SK-N-SH treated with all-trans-retinoic acid at 6 μM for 48 hours (cell line): ENCODE measurements at regions not wholly inside any gene's neighbourhood (a gene's known extent, or its start where the extent isn't known, plus 50 kb on each side); places are given as distances from the start of the nearest gene placed in this dataset.

Source experiments
- ATAC-seq: fragments of 200-7000 bp; cut with Tn5 transposase; 3 replicates; pipeline ENCODE4 v1.9.1; 2020; ENCODE audit warnings: mild to moderate bottlenecking, moderate library complexity
- ARNTL ChIP-seq: fragments of 450-650 bp; formaldehyde crosslinking; IDR thresholded peaks from 2 replicates; pipeline ENCODE4 v1.5.0; 2020; ENCODE audit warnings: low read depth, mild to moderate bottlenecking, moderate library complexity, borderline replicate concordance
- BACH2 ChIP-seq: fragments of 250-450 bp; sonication (Bioruptor Pico); IDR thresholded peaks from 2 replicates; pipeline ENCODE4 v1.9.0; 2021; ENCODE audit warnings: mild to moderate bottlenecking, borderline replicate concordance
- CREB5 ChIP-seq: fragments of 250-450 bp; sonication (Bioruptor Pico); IDR thresholded peaks from 2 replicates; pipeline ENCODE4 v1.5.1; 2020; ENCODE audit warnings: low read depth, mild to moderate bottlenecking, moderate library complexity
- CSDC2 ChIP-seq: fragments of 250-450 bp; sonication (Bioruptor Pico); IDR thresholded peaks from 2 replicates; pipeline ENCODE4 v1.5.0; 2020; ENCODE audit warnings: mild to moderate bottlenecking, moderate library complexity
- ESRRG ChIP-seq: fragments of 250-450 bp; sonication (Bioruptor Pico); IDR thresholded peaks from 2 replicates; pipeline ENCODE4 v1.6.1; 2021; ENCODE audit warnings: mild to moderate bottlenecking
- GLIS3 ChIP-seq: fragments of 250-450 bp; sonication (Bioruptor Pico); IDR thresholded peaks from 2 replicates; pipeline ENCODE4 v1.5.0; 2020; ENCODE audit warnings: mild to moderate bottlenecking, moderate library complexity
- ISL1 ChIP-seq: fragments of 250-450 bp; sonication (Bioruptor Pico); IDR thresholded peaks from 2 replicates; pipeline ENCODE4 v2.1.2; 2022; ENCODE audit warnings: mild to moderate bottlenecking, moderate library complexity
- PATZ1 ChIP-seq: fragments of 250-450 bp; sonication (Bioruptor Pico); IDR thresholded peaks from 2 replicates; pipeline ENCODE4 v1.8.0; 2020; ENCODE audit warnings: mild to moderate bottlenecking, moderate library complexity, borderline replicate concordance
- POU6F1 ChIP-seq: fragments of 250-450 bp; sonication (Bioruptor Pico); IDR thresholded peaks from 2 replicates; pipeline ENCODE4 v1.8.0; 2021; ENCODE audit warnings: low read depth, mild to moderate bottlenecking, moderate library complexity, borderline replicate concordance
- PPARA ChIP-seq: fragments of 250-450 bp; sonication (Bioruptor Pico); IDR thresholded peaks from 2 replicates; pipeline ENCODE4 v1.5.0; 2020; ENCODE audit warnings: mild to moderate bottlenecking, borderline replicate concordance
- RARB ChIP-seq: fragments of 250-450 bp; sonication (Bioruptor Pico); IDR thresholded peaks from 2 replicates; pipeline ENCODE4 v1.8.0; 2021; ENCODE audit warnings: mild to moderate bottlenecking, moderate library complexity
- SNAI2 ChIP-seq: fragments of 250-450 bp; sonication (Bioruptor Pico); IDR thresholded peaks from 2 replicates; pipeline ENCODE4 v1.5.0; 2020; ENCODE audit warnings: mild to moderate bottlenecking, moderate library complexity
- TCF4 ChIP-seq: fragments of 250-450 bp; sonication (Bioruptor Pico); IDR thresholded peaks from 2 replicates; pipeline ENCODE4 v1.8.0; 2021; ENCODE audit warnings: mild to moderate bottlenecking, moderate library complexity, borderline replicate concordance
- TOX ChIP-seq: fragments of 250-450 bp; sonication (Bioruptor Pico); IDR thresholded peaks from 2 replicates; pipeline ENCODE4 v1.8.0; 2021; ENCODE audit warnings: mild to moderate bottlenecking, moderate library complexity, borderline replicate concordance
- TSHZ2 ChIP-seq: fragments of 250-450 bp; sonication (Bioruptor Pico); IDR thresholded peaks from 2 replicates; pipeline ENCODE4 v1.5.0; 2020; ENCODE audit warnings: mild to moderate bottlenecking, moderate library complexity
- ZC3H10 ChIP-seq: fragments of 250-450 bp; sonication (Bioruptor Pico); IDR thresholded peaks from 2 replicates; pipeline ENCODE4 v1.5.1; 2021; ENCODE audit warnings: mild to moderate bottlenecking, moderate library complexity
- ZFP3 ChIP-seq: fragments of 250-450 bp; sonication (Bioruptor Pico); IDR thresholded peaks from 2 replicates; pipeline ENCODE4 v1.5.0; 2020; ENCODE audit warnings: mild to moderate bottlenecking, moderate library complexity
- ZFP30 ChIP-seq: fragments of 450-650 bp; formaldehyde crosslinking; IDR thresholded peaks from 2 replicates; pipeline ENCODE4 v1.5.0; 2022; ENCODE audit warnings: mild to moderate bottlenecking, moderate library complexity
- ZNF565 ChIP-seq: fragments of 450-650 bp; formaldehyde crosslinking; conservative IDR thresholded peaks from 2 replicates; pipeline ENCODE4 v1.5.0; 2020; ENCODE audit warnings: low read depth, mild to moderate bottlenecking, moderate library complexity
- ZNF70 ChIP-seq: fragments of 450-650 bp; formaldehyde crosslinking; IDR thresholded peaks from 2 replicates; pipeline ENCODE4 v1.5.0; 2020; ENCODE audit warnings: mild to moderate bottlenecking, moderate library complexity
- ZNF8 ChIP-seq: fragments of 450-650 bp; formaldehyde crosslinking; IDR thresholded peaks from 2 replicates; pipeline ENCODE4 v1.5.0; 2020; ENCODE audit warnings: mild to moderate bottlenecking, moderate library complexity

- ATAC-seq = no peak
- TF ChIP-seq GLIS3 = no peak
- no peak for TF ChIP-seq ZNF8
- no peak for TF ChIP-seq PPARA (CRISPR knock-in tag)
- TF ChIP-seq SNAI2 (CRISPR knock-in tag) = no peak
- no peak for TF ChIP-seq ARNTL (CRISPR knock-in tag)
- TF ChIP-seq ZFP30 (CRISPR knock-in tag) = no peak
- TF ChIP-seq PATZ1 (CRISPR knock-in tag) = no peak
- no peak for TF ChIP-seq ISL1
- no peak for TF ChIP-seq CSDC2 (CRISPR knock-in tag)
- no peak for TF ChIP-seq RARB
- no peak for TF ChIP-seq BACH2 (CRISPR knock-in tag)
- TF ChIP-seq TCF4 (CRISPR knock-in tag) = no peak
- no peak for TF ChIP-seq ZFP3
- no peak for TF ChIP-seq ESRRG (CRISPR knock-in tag)
- no peak for TF ChIP-seq ZNF70 (CRISPR knock-in tag)
- no peak for TF ChIP-seq ZC3H10 (CRISPR knock-in tag)
Measured at GRCh38 chr18:72208920-72209676, 335.0 kb downstream of the CBLN2 start.

GRCh38 chr18:72207280-72207679 is 336.9 kb downstream of the CBLN2 start:
- no peak for TF ChIP-seq CREB5 (CRISPR knock-in tag)
- TF ChIP-seq TOX = no peak
- no peak for TF ChIP-seq TCF4 (CRISPR knock-in tag)
- TF ChIP-seq POU6F1 (CRISPR knock-in tag) = no peak
- no peak for TF ChIP-seq ZNF565
- no peak for TF ChIP-seq ZFP30 (CRISPR knock-in tag)
- TF ChIP-seq ZFP3 = no peak
- no peak for TF ChIP-seq ESRRG (CRISPR knock-in tag)
- TF ChIP-seq ZNF8 = no peak
- TF ChIP-seq SNAI2 (CRISPR knock-in tag) = no peak
- no peak for TF ChIP-seq PATZ1 (CRISPR knock-in tag)
- TF ChIP-seq GLIS3 = no peak
- no peak for ATAC-seq

- peak; percentile 57 for TF ChIP-seq ISL1
- TF ChIP-seq ESRRG (CRISPR knock-in tag) = no peak
- ATAC-seq = no peak
Measured at GRCh38 chr18:72206814-72207213, 337.3 kb downstream of the CBLN2 start.

GRCh38 chr18:72201032-72201431 is 343.1 kb downstream of the CBLN2 start:
- no peak for ATAC-seq
- TF ChIP-seq RARB (no peak), ZFP3 (no peak)

GRCh38 chr18:72197591-72197990 is 346.6 kb downstream of the CBLN2 start:
- no peak for ATAC-seq
- TF ChIP-seq TSHZ2 (CRISPR knock-in tag) = 0 out of 2 replicates have a peak, but pooled peaks have one; percentile 45
- TF ChIP-seq ZNF8 = no peak
- peak; percentile 94 for TF ChIP-seq ISL1
- TF ChIP-seq, all 23 proteins: peak for 2
